T-helper 2 cell treated with Interferon-gamma antibody and Interleukin-4, amounts not matched to agents 5 μg/mL and 100 μg/mL, for 36 hours (primary cell): ENCODE measurements at regions not wholly inside any gene's neighbourhood (a gene's known extent, or its start where the extent isn't known, plus 50 kb on each side); places are given as distances from the start of the nearest gene placed in this dataset.
"Not testable (repeated sequence)": the region's sequence is repeated elsewhere in the genome, so short reads cannot be mapped to it uniquely, and the experiment has no call there.

Experiments
- DNase-seq: peaks from one replicate; pipeline ENCODE4 v3.0.0; 2021; ENCODE audit warnings: low spot score
- H3K27ac Mint-ChIP-seq: one replicate; pipeline ENCODE4 v1.8.0; 2021; ENCODE audit warnings: mild to moderate bottlenecking, mixed read lengths
- H3K27me3 Mint-ChIP-seq: one replicate; pipeline ENCODE4 v1.8.0; 2021; ENCODE audit warnings: low read depth, mixed read lengths
- H3K36me3 Mint-ChIP-seq: one replicate; pipeline ENCODE4 v1.8.0; 2021; ENCODE audit warnings: low read depth, mixed read lengths
- H3K4me1 Mint-ChIP-seq: one replicate; pipeline ENCODE4 v1.8.0; 2021; ENCODE audit warnings: low read depth, mixed read lengths
- H3K4me3 Mint-ChIP-seq: one replicate; pipeline ENCODE4 v1.8.0; 2022; ENCODE audit warnings: mild to moderate bottlenecking, moderate library complexity, mixed read lengths
- H3K9me3 Mint-ChIP-seq: one replicate; pipeline ENCODE4 v1.8.0; 2021; ENCODE audit warnings: mixed read lengths

- DNase-seq, H3K4me3 Mint-ChIP-seq, H3K36me3 Mint-ChIP-seq, H3K27me3 Mint-ChIP-seq, H3K27ac Mint-ChIP-seq, H3K4me1 Mint-ChIP-seq: not testable (repeated sequence)
- H3K9me3 Mint-ChIP-seq, result peaks cover 39% of the 10 kb centered on the region
These were observed 2290.5 kb downstream of the ARAP2 start for GRCh38 chr4:33953848-33954247.

GRCh38 chr4:33954759-33955158 is 2289.6 kb downstream of the ARAP2 start:
- no peak overlapping the region for H3K4me3 Mint-ChIP-seq
- H3K27ac Mint-ChIP-seq, result no peak overlapping the region
- H3K4me1 Mint-ChIP-seq, result no peaks in the 10 kb centered on the region
- no peak for DNase-seq
- peaks cover 44% of the 10 kb centered on the region for H3K9me3 Mint-ChIP-seq
- no peaks in the 10 kb centered on the region for H3K27me3 Mint-ChIP-seq
- no peaks in the 10 kb centered on the region for H3K36me3 Mint-ChIP-seq

GRCh38 chr4:33959519-33959918 is 2284.8 kb downstream of the ARAP2 start:
- no peak for DNase-seq
- no peaks in the 10 kb centered on the region for H3K27me3 Mint-ChIP-seq
- H3K36me3 Mint-ChIP-seq, result no peaks in the 10 kb centered on the region
- peaks cover 36% of the 10 kb centered on the region for H3K9me3 Mint-ChIP-seq
- no peaks in the 10 kb centered on the region for H3K4me1 Mint-ChIP-seq
- H3K4me3 Mint-ChIP-seq, result no peak overlapping the region
- no peak overlapping the region for H3K27ac Mint-ChIP-seq

GRCh38 chr4:33961761-33962160 is 2282.6 kb downstream of the ARAP2 start:
- Mint-ChIP-seq H3K4me3 (no peak overlapping the region), H3K36me3 (no peaks in the 10 kb centered on the region), H3K27ac (no peak overlapping the region), H3K27me3 (no peaks in the 10 kb centered on the region), H3K4me1 (no peaks in the 10 kb centered on the region), H3K9me3 (peaks cover 29% of the 10 kb centered on the region)
- no peak for DNase-seq

- no peaks in the 10 kb centered on the region for H3K27me3 Mint-ChIP-seq
- no peak overlapping the region for H3K27ac Mint-ChIP-seq
- H3K9me3 Mint-ChIP-seq, result peaks cover 28% of the 10 kb centered on the region
- DNase-seq, result no peak
- H3K4me1 Mint-ChIP-seq, result no peaks in the 10 kb centered on the region
- H3K36me3 Mint-ChIP-seq, result no peaks in the 10 kb centered on the region
- no peak overlapping the region for H3K4me3 Mint-ChIP-seq
These were observed 2277.5 kb downstream of the ARAP2 start for GRCh38 chr4:33966808-33967207.

GRCh38 chr4:33974270-33974669 is 2270.0 kb downstream of the ARAP2 start:
- Mint-ChIP-seq H3K27ac (no peak overlapping the region), H3K9me3 (peaks cover 25% of the 10 kb centered on the region), H3K27me3 (no peaks in the 10 kb centered on the region), H3K4me3 (no peak overlapping the region), H3K36me3 (no peaks in the 10 kb centered on the region), H3K4me1 (no peaks in the 10 kb centered on the region)
- no peak for DNase-seq

- no peak overlapping the region for H3K27ac Mint-ChIP-seq
- H3K36me3 Mint-ChIP-seq, result no peaks in the 10 kb centered on the region
These were observed 2268.3 kb downstream of the ARAP2 start for GRCh38 chr4:33975995-33976394.

GRCh38 chr4:33979781-33980180 is 2264.5 kb downstream of the ARAP2 start:
- H3K4me3 Mint-ChIP-seq, H3K36me3 Mint-ChIP-seq, H3K27ac Mint-ChIP-seq, H3K27me3 Mint-ChIP-seq, H3K4me1 Mint-ChIP-seq, DNase-seq: not testable (repeated sequence)
- H3K9me3 Mint-ChIP-seq, result peaks cover 20% of the 10 kb centered on the region

More at GRCh38 chr4:33975995-33976394, 2268.3 kb downstream of the ARAP2 start:
- no peaks in the 10 kb centered on the region for H3K4me1 Mint-ChIP-seq
- H3K4me3 Mint-ChIP-seq, result no peak overlapping the region
- no peaks in the 10 kb centered on the region for H3K27me3 Mint-ChIP-seq
- DNase-seq, result no peak
- peaks cover 29% of the 10 kb centered on the region for H3K9me3 Mint-ChIP-seq

- Mint-ChIP-seq H3K36me3 (no peaks in the 10 kb centered on the region), H3K27me3 (no peaks in the 10 kb centered on the region), H3K4me1 (no peaks in the 10 kb centered on the region), H3K9me3 (peaks cover 20% of the 10 kb centered on the region), H3K27ac (no peak overlapping the region), H3K4me3 (no peak overlapping the region)
- no peak for DNase-seq
These were observed 2264.0 kb downstream of the ARAP2 start for GRCh38 chr4:33980361-33980760.

GRCh38 chr4:33989820-33990443 is 2254.4 kb downstream of the ARAP2 start:
- Mint-ChIP-seq H3K36me3 (no peaks in the 10 kb centered on the region), H3K4me1 (no peaks in the 10 kb centered on the region), H3K9me3 (peaks cover 14% of the 10 kb centered on the region), H3K4me3 (no peak overlapping the region), H3K27me3 (no peaks in the 10 kb centered on the region), H3K27ac (no peak overlapping the region)
- DNase-seq, result no peak

- Mint-ChIP-seq H3K27me3 (no peaks in the 10 kb centered on the region), H3K4me3 (no peak overlapping the region), H3K27ac (no peak overlapping the region), H3K4me1 (no peaks in the 10 kb centered on the region), H3K9me3 (peaks cover 16% of the 10 kb centered on the region), H3K36me3 (no peaks in the 10 kb centered on the region)
- no peak for DNase-seq
These were observed 2248.1 kb downstream of the ARAP2 start for GRCh38 chr4:33996075-33996718.

GRCh38 chr4:33998291-33998690 is 2246.0 kb downstream of the ARAP2 start:
- Mint-ChIP-seq H3K36me3 (no peaks in the 10 kb centered on the region), H3K4me1 (no peaks in the 10 kb centered on the region), H3K4me3 (no peak overlapping the region), H3K27me3 (no peaks in the 10 kb centered on the region), H3K27ac (no peak overlapping the region), H3K9me3 (peaks cover 11% of the 10 kb centered on the region)
- no peak for DNase-seq

GRCh38 chr4:34000356-34000755 is 2244.0 kb downstream of the ARAP2 start:
- Mint-ChIP-seq H3K36me3 (no peaks in the 10 kb centered on the region), H3K27me3 (no peaks in the 10 kb centered on the region), H3K4me3 (no peak overlapping the region), H3K4me1 (no peaks in the 10 kb centered on the region), H3K27ac (no peak overlapping the region), H3K9me3 (peaks cover 14% of the 10 kb centered on the region)
- no peak for DNase-seq

GRCh38 chr4:34006540-34006939 is 2237.8 kb downstream of the ARAP2 start:
- not testable (repeated sequence) for H3K4me1 Mint-ChIP-seq, H3K27ac Mint-ChIP-seq, H3K4me3 Mint-ChIP-seq, H3K27me3 Mint-ChIP-seq, DNase-seq, H3K36me3 Mint-ChIP-seq
- H3K9me3 Mint-ChIP-seq, result peaks cover 20% of the 10 kb centered on the region

GRCh38 chr4:34009951-34010350 is 2234.4 kb downstream of the ARAP2 start:
- no peaks in the 10 kb centered on the region for H3K36me3 Mint-ChIP-seq
- H3K9me3 Mint-ChIP-seq, result peaks cover 20% of the 10 kb centered on the region
- no peak for DNase-seq
- no peaks in the 10 kb centered on the region for H3K4me1 Mint-ChIP-seq
- H3K27ac Mint-ChIP-seq, result no peak overlapping the region
- H3K27me3 Mint-ChIP-seq, result no peaks in the 10 kb centered on the region
- no peak overlapping the region for H3K4me3 Mint-ChIP-seq
